SK-N-SH (cell line): ENCODE measurements at regions not wholly inside any gene's neighbourhood (a gene's known extent, or its start where the extent isn't known, plus 50 kb on each side); places are given as distances from the start of the nearest gene placed in this dataset.

Experiments
- CTCF ChIA-PET: fragments of 300-600, 350-600 bp; formaldehyde crosslinking; extraction: SDS; loops from one replicate; lab custom pipeline; 2021; lab: Yijun Ruan, JAX
- POLR2A ChIA-PET: fragments of 350-600 bp; sonication (Branson Sonifier 250); formaldehyde crosslinking; extraction: SDS; loops from one replicate; lab custom pipeline; 2020; ENCODE audit warnings: antibody characterized with exemption, inconsistent platforms; lab: Yijun Ruan, JAX
- DNase-seq: peaks from one replicate; pipeline ENCODE4 v3.0.0; 2012
- H2AFZ ChIP-seq: fragments of 200-600 bp; sonication (generic); 2 replicates; pipeline ENCODE4 v1.8.1; 2016; ENCODE audit warnings: antibody characterized with exemption, mild to moderate bottlenecking, low read depth
- H3F3A ChIP-seq: fragments of 200-600 bp; sonication (generic); replicated peaks from 2 replicates; pipeline ENCODE3; 2016; ENCODE audit warnings: antibody characterized with exemption, mild to moderate bottlenecking; ENCODE audit not compliant: insufficient read depth
- H3K27ac ChIP-seq, 2 experiments: fragments of 200-500 bp in 1 of 2; fragments of 200-600 bp in 1 of 2; sonication (Bioruptor generic) in 1 of 2; sonication (generic), shearing (Covaris generic) in 1 of 2; 2 replicates each; pipeline versions ENCODE4 v1.5.1 to v1.6.1; 2014 to 2016; ENCODE audit warnings: low read depth in 2 of 2, inconsistent platforms in 1 of 2, low read length in 1 of 2, mild to moderate bottlenecking in 1 of 2, mixed read lengths in 1 of 2
- H3K27me3 ChIP-seq: fragments of 200-600 bp; sonication (generic), shearing (Covaris generic); 2 replicates; pipeline ENCODE4 v1.6.1; 2016; ENCODE audit warnings: mixed run types; ENCODE audit not compliant: insufficient read depth
- H3K36me3 ChIP-seq, 2 experiments: fragments of 200-500 bp in 1 of 2; fragments of 200-600 bp in 1 of 2; sonication (Bioruptor generic) in 1 of 2; sonication (generic) in 1 of 2; replicated peaks in 1 of 2; 2 replicates each; pipeline versions ENCODE3 to v1.5.1; 2014 to 2016; ENCODE audit warnings: low read length in 1 of 2, mild to moderate bottlenecking in 1 of 2; ENCODE audit not compliant: insufficient read depth in 2 of 2, control insufficient read depth in 1 of 2
- H3K4me1 ChIP-seq, 2 experiments: fragments of 200-500 bp in 1 of 2; fragments of 200-600 bp in 1 of 2; sonication (Bioruptor generic) in 1 of 2; sonication (generic), shearing (Covaris generic) in 1 of 2; 2 replicates each; pipeline versions ENCODE4 v1.5.1 to v1.6.1; 2014 to 2016; ENCODE audit warnings: low read depth in 1 of 2, low read length in 1 of 2, mixed run types in 1 of 2; ENCODE audit not compliant: insufficient read depth in 2 of 2, control insufficient read depth in 1 of 2
- H3K4me2 ChIP-seq: fragments of 200-600 bp; sonication (generic), shearing (Covaris generic); 2 replicates; pipeline ENCODE4 v1.6.1; 2017; ENCODE audit warnings: mixed run types
- H3K4me3 ChIP-seq, 2 experiments: fragments of 200-500 bp in 1 of 2; fragments of 200-600 bp in 1 of 2; sonication (Bioruptor generic) in 1 of 2; sonication (generic), shearing (Covaris generic) in 1 of 2; 2 replicates each; pipeline versions ENCODE4 v1.5.1 to v1.8.1; 2014 to 2016; ENCODE audit warnings: low read depth in 2 of 2, inconsistent platforms in 1 of 2, low read length in 1 of 2, mild to moderate bottlenecking in 1 of 2, mixed read lengths in 1 of 2, moderate library complexity in 1 of 2
- H3K79me2 ChIP-seq: fragments of 200-600 bp; sonication (generic); 2 replicates; pipeline ENCODE4 v1.8.1; 2017; ENCODE audit warnings: mild to moderate bottlenecking; ENCODE audit not compliant: insufficient read depth
- H3K9ac ChIP-seq: fragments of 200-600 bp; sonication (generic); 2 replicates; pipeline ENCODE4 v1.6.1; 2017; ENCODE audit warnings: mixed run types
- H3K9me2 ChIP-seq: fragments of 200-600 bp; sonication (generic); 2 replicates; pipeline ENCODE4 v1.6.1; 2017; ENCODE audit warnings: mixed run types
- H3K9me3 ChIP-seq: fragments of 200-600 bp; sonication (generic); 2 replicates; pipeline ENCODE4 v1.6.1; 2017; ENCODE audit warnings: mixed run types, mild to moderate bottlenecking, moderate library complexity
- H4K20me1 ChIP-seq: fragments of 200-600 bp; sonication (generic); 2 replicates; pipeline ENCODE4 v1.6.1; 2017; ENCODE audit warnings: mild to moderate bottlenecking, mixed run types; ENCODE audit not compliant: insufficient read depth
- ELF1 ChIP-seq: IDR thresholded peaks from 2 replicates; pipeline ENCODE4 v1.4.0; 2012
- EP300 ChIP-seq, 2 experiments: IDR thresholded peaks; 2 replicates each; pipeline versions ENCODE4 v1.4.0 to v1.6.1; 2012; ENCODE audit warnings: borderline replicate concordance in 1 of 2, low read depth in 1 of 2, low read length in 1 of 2
- EZH2phosphoT487 ChIP-seq: fragments of 200-600 bp; sonication (generic); IDR thresholded peaks from 2 replicates; pipeline ENCODE4 v1.6.1; 2017; ENCODE audit warnings: low read depth, mixed run types, mild to moderate bottlenecking, antibody characterized with exemption, moderate library complexity, borderline replicate concordance
- FOSL2 ChIP-seq: IDR thresholded peaks from 2 replicates; pipeline ENCODE4 v1.4.0; 2012; ENCODE audit warnings: low read depth, mild to moderate bottlenecking, moderate library complexity, borderline replicate concordance
- FOXM1 ChIP-seq: IDR thresholded peaks from 2 replicates; pipeline ENCODE4 v1.4.0; 2012; ENCODE audit warnings: low read depth, mild to moderate bottlenecking
- MEF2A ChIP-seq: IDR thresholded peaks from 2 replicates; pipeline ENCODE4 v1.4.0; 2012; ENCODE audit warnings: low read depth, borderline replicate concordance
- NFIC ChIP-seq: IDR thresholded peaks from 2 replicates; pipeline ENCODE4 v1.4.0; 2012; ENCODE audit warnings: borderline replicate concordance
- RAD21 ChIP-seq: IDR thresholded peaks from 2 replicates; pipeline ENCODE4 v1.6.1; 2012; ENCODE audit warnings: mild to moderate bottlenecking, low read length
- RXRA ChIP-seq: IDR thresholded peaks from 2 replicates; pipeline ENCODE4 v1.4.0; 2012; ENCODE audit warnings: low read depth, mild to moderate bottlenecking, borderline replicate concordance
- SIN3A ChIP-seq: IDR thresholded peaks from 2 replicates; pipeline ENCODE4 v1.6.1; 2012; ENCODE audit warnings: low read depth, mild to moderate bottlenecking, low read length, moderate library complexity, borderline replicate concordance
- SMC3 ChIP-seq: IDR thresholded peaks from 2 replicates; pipeline ENCODE4 v1.6.1; 2012; ENCODE audit warnings: low read depth, low read length, improper control_type of control experiment
- YY1 ChIP-seq: IDR thresholded peaks from 2 replicates; pipeline ENCODE4 v1.4.0; 2012; ENCODE audit warnings: low read depth, mild to moderate bottlenecking
- WGBS: methylation state at CpG from one replicate; pipeline ENCODE4 v1.1.6; 2017; ENCODE audit warnings: low lambda C conversion rate; 5-methylcytosine and 5-hydroxymethylcytosine counted together
- TF ChIP-seq, protein P1 (sequence below): fragments of 150-350 bp; IDR thresholded peaks from 2 replicates; pipeline ENCODE4 v1.6.1; 2016; ENCODE audit warnings: mild to moderate bottlenecking, low read depth, low read length
- TF ChIP-seq, protein P2 (sequence below): IDR thresholded peaks from 2 replicates; pipeline ENCODE4 v1.6.1; 2012; ENCODE audit warnings: mild to moderate bottlenecking, low read depth, low read length, moderate library complexity
- TF ChIP-seq, protein P3 (sequence below): IDR thresholded peaks from 2 replicates; pipeline ENCODE4; 2012
- TF ChIP-seq, protein P4 (sequence below): IDR thresholded peaks from 2 replicates; pipeline ENCODE4 v1.4.0; 2012; ENCODE audit warnings: low read depth, borderline replicate concordance

DNA sequence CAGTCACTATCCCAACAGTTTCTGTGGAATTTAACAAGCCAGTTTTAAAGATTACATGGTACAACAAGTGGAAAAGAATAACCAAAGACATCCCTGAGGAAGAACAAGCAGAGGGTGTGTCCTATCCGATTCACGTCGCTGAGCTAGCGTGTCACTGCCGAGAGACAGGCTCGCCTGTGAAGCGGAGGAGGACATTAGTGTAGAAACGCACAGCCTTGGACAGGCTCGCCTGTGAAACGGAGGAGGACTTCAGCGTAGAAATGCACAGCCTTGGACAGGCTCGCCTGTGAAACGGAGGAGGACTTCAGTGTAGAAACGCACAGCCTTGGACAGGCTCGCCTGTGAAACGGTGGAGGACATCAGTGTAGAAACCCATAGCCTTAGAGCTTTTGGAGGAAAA, 52.7 kb upstream of the INPP5A start:
- POLR2A ChIA-PET: no interaction called here
- Histone ChIP-seq H3K27me3 (no peaks in the 10 kb centered on the region; the same call in 1 of the 2 replicates), H3K4me3 (no peak overlapping the region), H3K4me1 (no peaks in the 10 kb centered on the region), H3K27ac (no peak overlapping the region), H3K9me2 (no peaks in the 10 kb centered on the region), H3K36me3 (no peaks in the 10 kb centered on the region), H2AFZ (no peak overlapping the region), H3K9me3 (no peaks in the 10 kb centered on the region), H3K9ac (no peak overlapping the region), H3K79me2 (no peaks in the 10 kb centered on the region), H3K4me2 (no peak overlapping the region), H4K20me1 (no peaks in the 10 kb centered on the region), H3F3A (no peaks in the 10 kb centered on the region)
- WGBS: 84% methylated on average over 16 of the region's 16 CpGs
- no peak for DNase-seq
- no peak for TF ChIP-seq SIN3A
- no peak for TF ChIP-seq FOSL2
- no peak for TF ChIP-seq FOXM1
- TF ChIP-seq EP300 (IDR thresholded peaks at IDR 0.05; ENCODE audit: borderline replicate concordance in 1 of 2, low read depth in 1 of 2, low read length in 1 of 2): no peak
- TF ChIP-seq EZH2phosphoT487: no peak
- TF ChIP-seq RAD21: no peak
- TF ChIP-seq ELF1: no peak
- TF ChIP-seq NFIC: no peak
- TF ChIP-seq, protein P1, sequence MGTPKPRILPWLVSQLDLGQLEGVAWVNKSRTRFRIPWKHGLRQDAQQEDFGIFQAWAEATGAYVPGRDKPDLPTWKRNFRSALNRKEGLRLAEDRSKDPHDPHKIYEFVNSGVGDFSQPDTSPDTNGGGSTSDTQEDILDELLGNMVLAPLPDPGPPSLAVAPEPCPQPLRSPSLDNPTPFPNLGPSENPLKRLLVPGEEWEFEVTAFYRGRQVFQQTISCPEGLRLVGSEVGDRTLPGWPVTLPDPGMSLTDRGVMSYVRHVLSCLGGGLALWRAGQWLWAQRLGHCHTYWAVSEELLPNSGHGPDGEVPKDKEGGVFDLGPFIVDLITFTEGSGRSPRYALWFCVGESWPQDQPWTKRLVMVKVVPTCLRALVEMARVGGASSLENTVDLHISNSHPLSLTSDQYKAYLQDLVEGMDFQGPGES: no peak
- TF ChIP-seq, protein P2, sequence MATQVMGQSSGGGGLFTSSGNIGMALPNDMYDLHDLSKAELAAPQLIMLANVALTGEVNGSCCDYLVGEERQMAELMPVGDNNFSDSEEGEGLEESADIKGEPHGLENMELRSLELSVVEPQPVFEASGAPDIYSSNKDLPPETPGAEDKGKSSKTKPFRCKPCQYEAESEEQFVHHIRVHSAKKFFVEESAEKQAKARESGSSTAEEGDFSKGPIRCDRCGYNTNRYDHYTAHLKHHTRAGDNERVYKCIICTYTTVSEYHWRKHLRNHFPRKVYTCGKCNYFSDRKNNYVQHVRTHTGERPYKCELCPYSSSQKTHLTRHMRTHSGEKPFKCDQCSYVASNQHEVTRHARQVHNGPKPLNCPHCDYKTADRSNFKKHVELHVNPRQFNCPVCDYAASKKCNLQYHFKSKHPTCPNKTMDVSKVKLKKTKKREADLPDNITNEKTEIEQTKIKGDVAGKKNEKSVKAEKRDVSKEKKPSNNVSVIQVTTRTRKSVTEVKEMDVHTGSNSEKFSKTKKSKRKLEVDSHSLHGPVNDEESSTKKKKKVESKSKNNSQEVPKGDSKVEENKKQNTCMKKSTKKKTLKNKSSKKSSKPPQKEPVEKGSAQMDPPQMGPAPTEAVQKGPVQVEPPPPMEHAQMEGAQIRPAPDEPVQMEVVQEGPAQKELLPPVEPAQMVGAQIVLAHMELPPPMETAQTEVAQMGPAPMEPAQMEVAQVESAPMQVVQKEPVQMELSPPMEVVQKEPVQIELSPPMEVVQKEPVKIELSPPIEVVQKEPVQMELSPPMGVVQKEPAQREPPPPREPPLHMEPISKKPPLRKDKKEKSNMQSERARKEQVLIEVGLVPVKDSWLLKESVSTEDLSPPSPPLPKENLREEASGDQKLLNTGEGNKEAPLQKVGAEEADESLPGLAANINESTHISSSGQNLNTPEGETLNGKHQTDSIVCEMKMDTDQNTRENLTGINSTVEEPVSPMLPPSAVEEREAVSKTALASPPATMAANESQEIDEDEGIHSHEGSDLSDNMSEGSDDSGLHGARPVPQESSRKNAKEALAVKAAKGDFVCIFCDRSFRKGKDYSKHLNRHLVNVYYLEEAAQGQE: no peak
- no peak for TF ChIP-seq MEF2A
- no peak for TF ChIP-seq SMC3
- TF ChIP-seq, protein P3, sequence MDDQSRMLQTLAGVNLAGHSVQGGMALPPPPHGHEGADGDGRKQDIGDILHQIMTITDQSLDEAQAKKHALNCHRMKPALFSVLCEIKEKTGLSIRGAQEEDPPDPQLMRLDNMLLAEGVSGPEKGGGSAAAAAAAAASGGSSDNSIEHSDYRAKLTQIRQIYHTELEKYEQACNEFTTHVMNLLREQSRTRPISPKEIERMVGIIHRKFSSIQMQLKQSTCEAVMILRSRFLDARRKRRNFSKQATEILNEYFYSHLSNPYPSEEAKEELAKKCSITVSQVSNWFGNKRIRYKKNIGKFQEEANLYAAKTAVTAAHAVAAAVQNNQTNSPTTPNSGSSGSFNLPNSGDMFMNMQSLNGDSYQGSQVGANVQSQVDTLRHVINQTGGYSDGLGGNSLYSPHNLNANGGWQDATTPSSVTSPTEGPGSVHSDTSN: no peak
- TF ChIP-seq RXRA: no peak
- no peak for TF ChIP-seq YY1
- TF ChIP-seq, protein P4, sequence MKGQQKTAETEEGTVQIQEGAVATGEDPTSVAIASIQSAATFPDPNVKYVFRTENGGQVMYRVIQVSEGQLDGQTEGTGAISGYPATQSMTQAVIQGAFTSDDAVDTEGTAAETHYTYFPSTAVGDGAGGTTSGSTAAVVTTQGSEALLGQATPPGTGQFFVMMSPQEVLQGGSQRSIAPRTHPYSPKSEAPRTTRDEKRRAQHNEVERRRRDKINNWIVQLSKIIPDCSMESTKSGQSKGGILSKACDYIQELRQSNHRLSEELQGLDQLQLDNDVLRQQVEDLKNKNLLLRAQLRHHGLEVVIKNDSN: no peak
- CTCF ChIA-PET: no interaction called here
